Ovary (tissue), 3 donors: ENCODE measurements at regions not wholly inside any gene's neighbourhood (a gene's known extent, or its start where the extent isn't known, plus 50 kb on each side); places are given as distances from the start of the nearest gene placed in this dataset.
"Not testable (repeated sequence)": the region's sequence is repeated elsewhere in the genome, so short reads cannot be mapped to it uniquely, and the experiment has no call there.

Source experiments
- CTCF ChIP-seq, 3 donors: fragments of 450-650 bp in 2 of 3; fragments of 200-600 bp in 1 of 3; IDR thresholded peaks; one replicate each; pipeline versions ENCODE4 v1.5.1 to v1.8.0; 2016 to 2022; ENCODE audit warnings: antibody characterized with exemption in 3 of 3, mild to moderate bottlenecking in 1 of 3
- EP300 ChIP-seq: sonication (generic); formaldehyde crosslinking; IDR thresholded peaks from one replicate; pipeline ENCODE4 v1.6.1; 2017; ENCODE audit warnings: antibody characterized with exemption
- donor health status: DM: no; HTN: no; CAD: no.

- TF ChIP-seq CTCF (IDR thresholded peaks at IDR 0.05); EP300: not testable (repeated sequence)
Measured at GRCh38 chr5:120949596-120949995, 485.5 kb downstream of the PRR16 start.
